GM12892 (cell line): ENCODE measurements at regions not wholly inside any gene's neighbourhood (a gene's known extent, or its start where the extent isn't known, plus 50 kb on each side); places are given as distances from the start of the nearest gene placed in this dataset.

Experiments used
- POLR2A ChIP-seq: IDR thresholded peaks from 2 replicates; pipeline ENCODE4 v1.6.1; 2011; ENCODE audit warnings: low read depth, low read length, control low read depth
- POLR2AphosphoS5 ChIP-seq: IDR thresholded peaks from 2 replicates; pipeline ENCODE4 v1.6.1; 2011; ENCODE audit warnings: low read depth, low read length, control low read depth

- TF ChIP-seq POLR2A (no peak), POLR2AphosphoS5 (no peak)
These were observed 547.2 kb downstream of the CDH26 start for GRCh38 chr20:60505423-60505822.
